ENCODE measurements at regions not wholly inside any gene's neighbourhood (a gene's known extent, or its start where the extent isn't known, plus 50 kb on each side); places are given as distances from the start of the nearest gene placed in this dataset.

DNA sequence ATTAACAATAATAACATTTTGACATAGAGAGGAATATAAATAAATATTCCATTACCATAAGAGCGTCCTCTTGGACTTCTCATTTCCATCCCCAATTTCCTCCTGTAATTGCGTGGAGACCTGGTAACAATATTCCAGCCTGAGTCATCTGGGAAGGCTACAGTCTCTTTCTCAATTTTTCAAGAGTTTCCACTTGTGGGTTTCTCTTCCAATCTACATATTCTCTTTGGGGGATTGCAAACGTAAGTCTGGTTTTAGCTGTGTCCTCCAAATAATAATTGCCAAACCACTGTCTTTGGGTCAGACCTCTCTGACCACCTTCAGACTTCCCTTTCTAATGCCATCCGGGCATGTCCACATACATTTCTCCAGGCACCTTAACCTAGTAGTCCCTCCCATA, 124.5 kb upstream of the USP24 start:
- DNase-seq (ENCODE audit: low read depth in 2 of 3, low spot score in 2 of 3) = no peak

DNA sequence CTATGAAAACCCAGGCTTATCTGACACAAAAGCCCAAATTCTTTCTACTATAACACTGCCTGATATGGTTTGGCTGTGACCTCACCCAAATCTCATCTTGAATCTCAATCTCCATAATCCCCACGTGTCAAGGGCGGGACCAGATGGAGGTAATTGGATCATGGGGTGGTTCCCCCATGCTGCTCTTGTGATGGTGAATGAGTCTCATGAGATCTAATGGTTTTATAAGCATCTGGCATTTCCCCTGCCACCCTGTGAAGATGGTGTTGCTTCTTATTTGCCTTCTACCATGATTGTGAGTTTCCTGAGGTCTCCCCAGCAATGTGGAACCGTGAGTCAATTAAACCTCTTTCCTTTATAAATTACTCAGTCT, 123.3 kb upstream of the USP24 start:
- no peak for DNase-seq (ENCODE audit: low read depth in 2 of 3, low spot score in 2 of 3)

DNA sequence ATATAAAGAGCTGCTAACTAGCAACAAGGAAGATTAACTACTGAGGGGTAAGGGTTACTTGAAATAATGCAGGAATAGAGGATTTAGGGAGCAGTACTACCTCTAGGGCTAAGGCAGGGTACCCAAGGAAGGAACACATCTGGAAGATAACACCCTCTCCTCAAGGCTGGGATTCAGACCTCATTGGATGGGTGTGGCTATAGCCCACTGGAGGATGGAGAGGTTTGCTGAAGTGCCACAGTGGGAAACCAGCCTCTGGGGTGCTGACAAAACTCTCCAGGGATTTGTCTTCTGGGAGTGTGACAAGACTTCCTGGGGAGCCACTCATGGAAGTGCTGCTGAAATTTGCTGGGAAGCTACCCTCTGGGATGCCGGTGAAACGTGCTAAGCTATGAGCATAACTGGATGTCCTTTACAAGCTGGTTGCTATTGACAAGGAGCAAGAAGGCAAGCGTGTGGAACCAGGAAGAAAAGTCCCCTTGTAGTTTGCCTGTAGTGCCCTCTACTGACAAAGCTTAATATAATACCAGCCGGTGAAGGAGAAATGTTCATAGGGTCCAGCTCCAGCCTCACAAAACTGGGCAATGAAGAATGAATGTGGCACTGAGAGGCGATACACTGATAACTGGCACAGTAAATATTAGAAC, 122.8 kb upstream of the USP24 start:
- DNase-seq (ENCODE audit: low read depth in 2 of 3, low spot score in 2 of 3) = peak in 2 of 3 donors; percentile 3 to 34

DNA sequence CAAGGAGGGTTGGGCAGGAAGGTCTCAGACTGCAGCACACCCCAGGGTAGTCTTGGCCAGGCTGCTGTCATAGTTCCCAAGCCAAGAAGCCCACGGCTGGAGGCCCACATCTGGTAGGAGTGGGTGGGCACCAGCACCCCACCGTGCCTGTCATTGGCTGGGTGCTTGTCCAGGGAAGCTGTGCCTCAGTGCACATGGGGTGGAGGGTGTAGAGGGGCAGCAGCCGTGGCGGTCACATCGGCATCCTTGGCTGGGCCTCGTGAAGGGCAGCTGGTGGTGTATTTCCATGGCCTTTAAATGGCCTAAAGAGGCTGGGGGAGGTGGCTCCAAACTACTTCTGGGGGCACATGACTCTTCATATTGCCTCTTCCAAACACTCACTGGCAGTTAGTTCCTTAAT, 119.6 kb upstream of the USP24 start:
- DNase-seq (ENCODE audit: low read depth in 2 of 3, low spot score in 2 of 3) = no peak

DNA sequence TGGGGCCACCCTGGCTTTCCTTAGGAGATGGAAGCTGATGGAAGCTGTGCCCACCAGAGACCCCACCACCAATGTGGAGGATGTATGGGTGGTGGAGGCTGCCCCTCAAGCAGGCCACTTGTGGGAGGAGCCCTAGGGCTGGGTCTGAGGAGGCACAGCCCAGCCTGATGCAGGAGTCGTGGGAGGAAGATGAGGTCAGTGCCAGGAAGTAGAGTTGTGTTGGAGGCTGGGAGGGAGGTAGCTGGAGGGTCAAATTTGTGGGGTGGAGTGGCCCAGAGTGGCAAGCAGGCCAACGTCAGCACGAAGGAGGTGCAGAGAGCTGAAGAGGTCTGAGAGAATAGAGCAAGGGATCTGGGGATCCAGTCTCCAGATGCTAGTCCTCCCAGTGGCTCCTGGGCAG, 119.0 kb upstream of the USP24 start:
- DNase-seq (ENCODE audit: low read depth in 2 of 3, low spot score in 2 of 3) = no peak

DNA sequence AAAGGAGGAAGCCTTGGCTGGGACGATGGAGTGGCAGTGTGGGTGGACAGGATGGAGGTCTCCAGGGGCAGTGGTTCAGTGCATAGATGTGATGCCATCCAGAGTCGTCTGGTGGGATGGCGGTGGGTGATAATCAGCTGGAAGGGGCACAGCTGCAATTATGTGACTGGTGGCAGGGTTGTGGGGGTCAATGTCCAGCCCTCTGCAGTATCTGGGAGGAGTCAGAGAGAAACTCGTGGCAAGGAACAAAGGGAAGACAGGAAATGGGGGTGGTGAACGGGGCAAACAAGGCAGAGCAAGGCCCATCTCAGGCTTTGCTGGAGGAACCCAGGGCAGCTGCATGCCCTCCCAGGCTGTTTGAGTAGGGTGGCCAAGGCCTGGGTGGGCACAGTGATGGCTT, 118.3 kb upstream of the USP24 start:
- DNase-seq (ENCODE audit: low read depth in 2 of 3, low spot score in 2 of 3) = no peak

DNA sequence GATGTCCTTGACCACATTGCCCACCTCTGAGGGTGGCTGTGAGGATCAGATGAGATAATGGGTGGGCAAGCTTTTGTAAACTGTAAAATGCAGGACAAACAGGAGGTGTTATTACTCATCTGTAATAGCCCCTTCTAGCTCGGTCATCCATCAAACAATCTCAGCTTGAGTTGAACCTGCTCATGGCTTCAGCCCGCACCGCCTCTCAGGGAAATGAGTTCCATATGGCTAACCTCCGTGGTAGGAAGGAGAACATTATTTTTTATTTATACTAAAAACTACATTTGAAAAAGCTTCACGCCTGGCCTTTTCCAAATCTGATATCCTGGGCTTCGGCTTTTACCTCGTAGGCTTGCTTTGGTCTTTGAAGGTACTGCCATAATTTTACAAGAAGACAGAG, 116.2 kb upstream of the USP24 start:
- DNase-seq (ENCODE audit: low read depth in 2 of 3, low spot score in 2 of 3) = no peak

DNA sequence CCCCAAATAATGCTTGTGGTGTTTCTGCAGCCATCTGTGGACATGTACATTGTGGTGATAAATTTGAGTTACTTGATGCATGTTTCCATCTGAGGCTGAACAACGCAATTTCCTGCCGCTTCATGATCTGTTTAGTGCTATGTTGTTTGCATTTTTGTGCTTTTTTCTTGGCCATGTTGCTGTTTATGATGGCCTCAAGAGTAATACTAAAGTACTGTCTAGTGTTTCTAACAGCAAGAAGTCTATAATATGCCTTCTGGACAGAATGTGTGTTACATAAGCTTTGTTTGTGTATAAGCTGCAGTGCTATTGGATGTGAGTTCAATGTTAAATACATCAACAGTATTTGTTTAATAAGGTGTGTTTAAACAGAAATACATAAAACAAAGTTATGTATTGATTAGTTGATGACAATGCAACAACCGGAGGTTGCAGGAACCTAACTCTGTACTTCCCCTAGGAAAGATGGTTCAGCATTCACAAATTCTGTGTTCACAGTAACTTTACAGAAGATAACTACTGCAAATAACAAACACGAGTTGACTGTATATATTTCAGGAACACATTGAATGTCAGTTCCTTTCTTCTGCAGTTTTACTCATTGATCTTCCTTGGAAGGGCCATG, 114.8 kb upstream of the USP24 start:
- DNase-seq (ENCODE audit: low read depth in 2 of 3, low spot score in 2 of 3) = no peak

DNA sequence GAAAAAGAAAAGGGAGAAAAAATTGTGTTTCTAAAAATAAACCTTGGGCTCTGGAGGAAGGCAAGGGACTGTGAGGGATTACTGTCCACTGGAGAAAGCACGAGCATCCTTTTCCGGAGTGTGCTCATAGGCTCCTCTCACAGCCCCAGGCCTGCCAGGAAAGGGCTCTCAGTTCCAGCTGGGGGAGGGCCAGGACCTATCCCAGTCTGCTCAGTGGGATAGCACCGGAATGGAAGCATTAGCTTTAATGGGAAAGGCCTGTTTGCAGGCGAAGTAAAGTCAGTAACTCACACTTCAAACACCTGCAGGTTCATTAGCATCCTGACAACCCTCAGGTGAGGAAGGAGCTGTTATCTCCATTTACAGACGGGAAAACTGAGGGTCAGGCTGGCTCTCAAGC, 113.9 kb upstream of the USP24 start:
- DNase-seq (ENCODE audit: low read depth in 2 of 3, low spot score in 2 of 3) = no peak

DNA sequence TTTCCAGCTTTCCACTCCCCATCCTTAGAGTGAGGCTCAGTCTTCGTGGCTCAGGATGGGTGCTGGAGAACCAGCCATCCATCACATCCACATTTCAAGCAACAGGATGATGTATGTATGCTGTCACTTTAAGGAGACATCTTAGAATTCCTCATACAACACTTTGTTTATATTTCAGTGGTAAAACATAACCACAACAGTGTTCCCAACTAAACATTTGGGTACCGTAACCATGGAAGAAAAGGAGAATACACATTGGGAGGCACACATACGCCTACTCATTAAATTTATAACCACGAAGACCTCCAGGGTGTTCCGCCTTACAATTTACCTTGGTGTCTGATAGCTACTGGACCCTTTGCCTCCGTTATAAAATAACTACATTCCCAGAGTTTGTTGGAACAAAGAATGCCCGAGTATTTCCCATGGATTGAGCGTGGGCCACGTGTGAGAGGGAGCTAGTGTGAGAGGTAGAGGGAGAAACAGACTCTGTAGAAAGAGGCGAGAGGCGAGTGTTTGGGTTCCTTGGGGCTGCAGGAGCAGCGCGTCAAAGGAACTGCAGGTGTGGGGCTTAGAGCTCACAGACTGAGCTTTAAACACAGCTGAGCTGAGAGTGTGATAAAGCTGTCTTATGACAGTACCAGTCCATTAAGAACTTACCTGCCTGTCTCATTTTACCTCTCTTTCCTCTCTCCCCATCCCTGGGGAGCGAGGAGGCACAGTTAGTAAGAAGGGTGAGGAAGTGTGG, 111.5 kb upstream of the USP24 start:
- DNase-seq (ENCODE audit: low read depth in 2 of 3, low spot score in 2 of 3) = no peak

DNA sequence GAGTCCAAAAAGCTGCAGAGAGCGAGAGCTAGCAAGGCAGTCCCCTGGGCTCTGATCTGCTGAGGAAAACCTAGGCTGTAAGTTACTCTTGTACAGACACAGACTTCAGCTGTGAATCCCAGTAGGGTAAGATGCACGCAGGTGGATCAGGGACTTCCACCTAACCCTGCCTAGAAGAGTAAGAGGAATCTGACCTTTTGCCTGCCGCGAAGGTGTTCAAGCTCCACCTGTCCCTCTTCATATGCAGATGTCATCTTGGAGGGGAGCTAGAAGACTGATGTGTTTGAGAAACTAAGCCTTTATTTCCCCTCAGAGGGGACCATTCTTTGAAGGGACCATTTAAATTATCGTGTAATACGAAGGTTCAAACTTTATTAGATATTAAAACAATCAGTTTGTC, 108.6 kb upstream of the USP24 start:
- DNase-seq (ENCODE audit: low read depth in 2 of 3, low spot score in 2 of 3) = no peak

DNA sequence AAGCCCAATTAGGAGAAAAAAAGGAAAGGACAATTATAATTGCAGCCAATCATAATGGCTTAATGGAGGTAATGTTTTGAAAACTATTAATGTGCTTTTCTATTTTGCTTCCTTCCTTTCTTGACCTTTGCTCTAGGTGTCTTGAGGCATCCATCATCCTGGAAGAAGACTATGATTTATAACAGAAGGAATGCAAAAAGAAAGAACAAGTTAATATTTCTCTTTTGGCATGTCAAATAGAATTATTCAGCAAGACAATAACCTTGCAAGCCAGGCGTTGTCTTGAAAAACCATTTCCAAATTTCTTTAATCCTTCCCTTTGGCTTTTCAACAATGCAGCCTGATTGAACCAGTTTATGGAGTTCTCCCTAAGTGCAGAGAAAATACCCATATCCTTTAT, 107.7 kb upstream of the USP24 start:
- DNase-seq (ENCODE audit: low read depth in 2 of 3, low spot score in 2 of 3) = no peak

DNA sequence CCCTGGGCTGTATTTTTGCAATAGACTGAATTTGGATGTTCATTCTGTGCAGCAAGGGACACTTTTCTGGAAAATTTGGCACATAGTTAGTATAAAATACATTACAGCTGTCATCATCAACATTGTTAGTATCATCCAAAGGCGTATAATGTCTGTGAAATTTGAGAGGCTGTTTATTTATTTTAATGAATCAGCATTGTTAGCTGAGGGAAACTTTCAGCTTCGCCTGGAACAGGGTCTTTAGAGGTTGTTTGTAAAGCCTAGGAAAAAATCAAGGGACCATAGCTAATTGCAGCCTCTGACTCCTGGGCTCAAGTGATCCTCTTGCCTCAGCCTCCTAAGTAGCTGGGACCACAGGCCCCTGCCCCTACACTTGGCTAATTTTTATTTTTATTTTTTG, 106.8 kb upstream of the USP24 start:
- DNase-seq (ENCODE audit: low read depth in 2 of 3, low spot score in 2 of 3) = no peak

DNA sequence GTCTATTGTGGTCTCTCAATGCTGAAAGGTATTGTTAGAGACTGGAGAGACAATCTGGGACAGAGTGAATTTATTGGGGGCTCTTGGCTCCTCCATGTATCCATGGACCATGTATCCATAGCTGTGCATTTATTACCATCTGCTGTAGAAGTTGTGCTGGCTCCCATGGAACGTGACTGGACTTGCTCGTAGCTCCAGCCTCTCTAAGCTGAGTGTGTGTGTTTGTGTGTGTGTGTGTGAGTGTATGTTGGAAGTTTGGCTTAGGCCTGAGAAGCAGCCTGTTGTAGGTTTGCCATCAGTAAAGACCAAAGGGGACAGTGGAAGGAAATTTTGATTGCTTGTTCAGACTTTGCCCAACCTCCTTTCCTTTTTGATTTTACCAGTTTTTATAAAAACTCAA, 105.7 kb upstream of the USP24 start:
- no peak for DNase-seq (ENCODE audit: low read depth in 2 of 3, low spot score in 2 of 3)

DNA sequence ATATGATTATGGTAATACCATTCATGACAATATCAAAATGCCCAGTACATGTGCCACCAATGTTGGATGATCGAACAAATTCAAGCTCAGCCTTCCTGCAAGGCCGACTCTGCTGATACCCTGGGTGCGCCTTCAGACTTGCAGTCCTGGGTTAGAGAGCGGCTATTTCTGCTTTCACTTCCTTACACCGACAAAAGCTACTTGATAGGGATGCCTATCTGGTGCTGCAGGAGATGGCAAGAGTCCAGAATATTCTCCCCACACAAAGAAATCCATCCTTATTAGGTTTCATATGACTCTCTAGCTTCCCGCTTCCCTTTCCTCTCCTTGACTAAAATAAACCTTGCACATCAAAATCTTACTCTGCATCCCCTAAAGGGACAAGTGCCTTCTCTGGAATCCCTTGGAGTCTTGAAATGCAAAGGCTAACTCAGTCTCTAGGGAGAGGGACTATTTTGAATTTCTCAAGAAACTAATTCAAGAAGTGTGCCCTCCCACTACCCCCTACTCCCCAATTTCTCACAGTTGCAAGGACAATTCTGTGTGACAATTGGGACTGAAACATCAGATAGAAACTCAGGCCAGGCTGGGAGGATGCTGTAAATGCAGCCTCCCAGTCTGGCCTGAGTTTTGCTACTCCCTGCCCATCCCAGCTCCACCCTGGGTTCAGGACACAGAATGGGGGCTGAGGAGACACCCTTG, 103.1 kb upstream of the USP24 start:
- DNase-seq (ENCODE audit: low read depth in 2 of 3, low spot score in 2 of 3) = no peak

DNA sequence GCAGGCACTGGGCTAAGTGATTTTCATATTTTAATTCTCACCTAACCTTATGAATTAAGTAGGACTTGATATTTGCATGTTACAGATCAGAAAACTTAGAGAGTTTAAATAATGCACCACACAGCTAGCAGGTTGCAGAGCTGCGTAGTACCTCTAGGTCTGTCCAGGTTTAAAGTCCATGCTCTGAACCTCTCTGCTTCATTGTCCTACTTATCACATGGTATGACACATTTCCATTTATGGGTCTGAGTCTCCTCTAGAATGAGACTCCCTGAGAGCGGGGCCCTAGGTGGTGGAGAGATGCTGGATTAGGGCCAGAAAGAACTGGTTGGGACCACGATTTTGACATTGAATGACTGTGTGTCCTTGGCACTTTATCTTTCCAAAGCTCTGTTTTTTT, 102.5 kb upstream of the USP24 start:
- no peak for DNase-seq (ENCODE audit: low read depth in 2 of 3, low spot score in 2 of 3)

DNA sequence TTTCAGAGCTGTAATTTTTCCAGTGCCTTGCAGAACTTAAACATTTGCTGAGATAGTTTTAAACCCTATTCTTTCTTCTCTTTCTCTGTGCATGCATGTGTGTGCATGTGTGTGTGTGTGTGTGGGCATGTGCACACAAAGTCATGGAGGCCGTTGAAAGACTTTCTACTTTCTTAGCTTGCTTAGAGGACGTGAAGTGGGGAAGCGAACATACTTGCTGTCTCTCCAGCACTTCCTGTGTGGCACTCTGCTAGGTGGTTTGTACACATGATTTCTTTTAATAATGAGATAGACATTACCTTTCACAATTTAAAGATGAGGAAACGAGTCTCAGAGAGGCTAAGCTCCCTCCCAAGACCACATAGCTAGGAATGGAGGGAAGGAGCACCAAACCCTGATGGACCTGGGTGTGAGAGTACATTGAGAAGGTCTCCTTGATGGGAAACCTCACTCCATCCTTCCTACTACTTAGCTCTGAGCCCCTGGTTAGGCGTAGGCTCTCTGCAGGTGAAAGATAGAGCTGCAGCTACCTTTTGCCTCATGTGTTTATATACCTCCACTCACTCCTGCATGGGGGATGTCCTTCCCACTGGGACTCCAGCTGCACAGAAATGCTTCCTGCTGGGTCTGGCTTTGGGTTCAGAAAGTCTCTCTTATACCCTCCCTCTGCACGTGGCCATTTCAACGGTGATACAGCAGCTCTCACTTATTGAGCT, 101.9 kb upstream of the USP24 start:
- DNase-seq (ENCODE audit: low read depth in 2 of 3, low spot score in 2 of 3) = no peak

DNA sequence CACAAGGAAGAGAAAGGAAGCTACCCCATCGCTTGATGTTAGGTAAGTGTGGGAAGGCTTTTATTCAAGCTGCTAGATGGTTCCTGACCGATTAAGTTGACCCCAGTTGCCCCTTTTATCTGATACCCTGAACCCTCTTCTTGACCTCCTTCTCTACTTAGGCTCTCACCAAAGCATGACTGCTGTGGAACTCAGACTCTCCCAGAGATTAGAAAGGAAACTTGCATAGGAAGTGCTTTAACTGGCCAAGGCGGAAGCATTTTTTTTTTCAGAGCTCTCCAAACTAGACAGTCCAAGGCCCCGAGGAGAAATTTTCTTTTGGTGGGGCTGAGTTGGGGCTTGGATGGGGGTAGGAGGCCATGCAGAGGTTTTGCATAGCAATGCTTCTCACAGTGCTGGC, 101.3 kb upstream of the USP24 start:
- no peak for DNase-seq (ENCODE audit: low read depth in 2 of 3, low spot score in 2 of 3)

DNA sequence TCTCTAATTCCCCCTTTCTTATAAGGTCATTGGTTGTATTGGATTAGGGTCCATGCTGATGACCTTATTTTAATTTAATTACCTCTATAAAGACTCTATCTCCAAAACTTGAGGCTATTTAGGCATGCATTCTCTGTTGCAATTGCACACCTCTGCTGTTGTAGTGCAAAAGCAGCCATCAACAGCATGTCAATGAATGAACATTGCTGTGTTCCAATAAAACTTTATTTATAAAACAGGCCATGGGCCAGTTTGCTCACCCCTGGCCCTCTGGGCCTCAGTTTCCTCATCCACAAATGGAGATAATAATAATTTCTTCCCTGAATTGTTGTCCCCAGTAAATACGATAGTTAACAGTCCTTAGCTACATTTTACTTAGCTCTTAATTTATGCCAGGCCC, 100.4 kb upstream of the USP24 start:
- DNase-seq (ENCODE audit: low read depth in 2 of 3, low spot score in 2 of 3) = no peak

DNA sequence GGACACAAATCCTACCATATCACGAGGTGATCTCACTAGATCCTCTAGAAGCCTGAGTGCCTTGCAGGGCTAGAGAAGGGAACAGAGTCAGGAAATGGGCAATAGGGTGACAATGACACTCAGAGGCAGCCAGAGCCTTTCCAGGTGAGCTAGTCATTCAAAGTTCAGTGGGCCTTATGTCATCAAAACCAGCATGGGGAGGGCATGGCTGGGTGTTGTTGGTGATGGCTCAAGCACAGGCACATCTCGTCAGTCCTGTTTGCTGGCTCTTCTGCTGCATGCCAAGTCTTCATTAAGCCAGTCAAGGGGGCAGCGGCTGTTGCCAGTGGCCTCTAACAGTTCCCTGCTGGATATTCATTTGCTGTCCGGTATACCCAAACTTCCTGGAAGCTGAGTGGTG, 99.6 kb upstream of the USP24 start:
- no peak for DNase-seq (ENCODE audit: low read depth in 2 of 3, low spot score in 2 of 3)

DNA sequence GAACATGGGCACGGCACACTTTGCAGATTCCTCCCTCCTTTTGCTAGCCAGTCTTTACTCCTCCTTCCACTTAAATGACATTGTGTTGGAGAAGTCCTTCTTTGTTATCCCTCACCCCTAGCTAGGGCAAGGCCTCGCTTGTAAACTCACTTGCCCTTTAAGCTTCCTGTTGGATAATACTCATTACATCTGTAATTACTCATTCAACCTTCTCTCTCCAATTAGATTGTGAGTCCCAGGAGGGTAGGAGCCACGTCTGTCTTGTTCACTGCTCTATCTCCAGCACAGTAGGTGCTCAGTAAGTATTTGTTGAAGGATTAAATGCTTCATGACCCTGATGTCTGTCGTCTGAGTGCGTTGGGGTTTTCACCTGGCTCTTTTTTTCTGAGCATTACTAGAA, 98.7 kb upstream of the USP24 start:
- no peak for DNase-seq (ENCODE audit: low read depth in 2 of 3, low spot score in 2 of 3)
